ENCODE measurements at regions not wholly inside any gene's neighbourhood (a gene's known extent, or its start where the extent isn't known, plus 50 kb on each side); places are given as distances from the start of the nearest gene placed in this dataset.
"Not testable (repeated sequence)": the region's sequence is repeated elsewhere in the genome, so short reads cannot be mapped to it uniquely, and the experiment has no call there.

DNA sequence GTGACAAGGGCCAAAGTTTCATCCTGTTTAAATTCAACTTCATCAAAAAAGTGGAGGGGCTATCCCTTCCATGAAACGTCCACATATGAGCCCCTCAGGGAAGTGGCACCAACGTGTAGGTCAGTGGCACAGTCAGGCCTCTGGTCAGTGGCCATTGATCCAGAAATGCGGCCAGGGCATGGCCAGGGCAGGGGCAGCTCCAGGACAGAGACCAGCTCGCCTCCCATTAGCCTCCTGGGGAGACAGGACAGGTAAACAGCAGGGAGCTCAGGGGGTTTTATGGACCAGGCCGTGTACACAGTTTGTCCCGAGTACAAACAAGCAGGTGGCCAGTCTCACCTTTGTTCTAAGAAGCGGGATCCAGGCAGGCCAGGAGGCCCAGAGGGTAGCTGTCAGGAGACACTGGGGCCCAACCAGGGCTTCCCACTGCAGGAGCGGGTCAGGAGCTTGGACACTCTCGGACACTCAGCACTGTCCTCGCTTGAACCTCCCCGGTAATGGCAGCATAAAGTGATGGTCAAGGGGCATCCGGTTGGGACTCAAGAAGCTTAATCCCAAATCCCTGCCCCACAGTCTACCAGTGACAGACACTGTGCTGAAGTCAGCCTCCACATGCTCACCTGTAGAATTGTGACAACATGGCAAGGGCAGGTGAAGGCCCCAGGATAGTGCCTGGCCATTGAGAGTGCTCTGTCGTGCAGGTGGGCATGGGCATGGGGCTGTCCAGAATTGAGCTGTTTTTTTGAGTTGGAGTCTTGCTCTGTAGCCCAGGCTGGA, 144.1 kb upstream of the ERRFI1 start:
- DNase-seq (ENCODE audit: low spot score): no peak
- no peak for FAIRE-seq

- FAIRE-seq: peak; percentile 91
- peak; percentile 91 for DNase-seq (ENCODE audit: low spot score)
These were observed 143.4 kb upstream of the ERRFI1 start for GRCh38 chr1:8169364-8170058.

DNA sequence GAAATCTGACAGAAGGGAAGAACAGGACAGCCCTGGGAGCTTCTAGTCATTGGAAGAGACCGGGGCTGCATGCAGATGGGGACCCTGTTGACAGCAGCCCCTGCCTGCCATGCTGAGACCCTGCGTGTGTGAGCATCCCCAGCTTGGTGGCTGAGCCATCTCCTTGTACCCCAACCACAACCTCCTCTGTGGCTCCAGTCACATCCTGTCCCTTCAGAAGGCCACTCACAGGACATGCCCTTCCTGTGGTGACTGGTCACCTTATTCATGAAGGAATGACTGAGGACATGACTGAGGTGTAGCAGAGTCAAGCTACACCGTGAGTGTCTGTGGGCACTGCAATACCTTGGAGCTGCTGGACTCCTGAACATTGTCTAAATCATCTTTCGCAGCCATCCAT, 141.8 kb upstream of the ERRFI1 start:
- FAIRE-seq (no peak), DNase-seq (ENCODE audit: low spot score) (peak; percentile 70)

GRCh38 chr1:8166406-8166805, 140.3 kb upstream of the ERRFI1 start:
- FAIRE-seq: no peak
- DNase-seq (ENCODE audit: low spot score): no peak

GRCh38 chr1:8165595-8166360, 139.7 kb upstream of the ERRFI1 start:
- no peak for FAIRE-seq
- no peak for DNase-seq (ENCODE audit: low spot score)

GRCh38 chr1:8164670-8165069, 138.6 kb upstream of the ERRFI1 start:
- no peak for FAIRE-seq
- no peak for DNase-seq (ENCODE audit: low spot score)

DNA sequence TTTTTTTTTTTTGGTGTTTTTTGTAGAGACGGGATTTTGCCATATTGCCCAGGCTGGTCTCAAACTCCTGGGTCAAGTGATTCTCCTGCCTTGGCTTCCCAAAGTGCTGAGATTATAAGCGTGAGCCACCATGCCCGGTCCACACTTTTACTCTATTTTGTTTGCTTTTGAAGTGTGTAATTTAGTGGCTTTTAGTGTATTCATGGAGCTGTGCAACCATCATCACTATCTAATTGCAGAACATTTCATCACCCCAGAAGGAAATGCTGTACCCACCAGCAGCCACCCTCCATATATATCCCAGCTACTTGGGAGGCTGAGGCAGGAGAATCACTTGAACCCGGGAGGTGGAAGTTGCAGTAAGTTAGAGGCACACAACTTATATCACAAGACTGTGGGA, 136.9 kb upstream of the ERRFI1 start:
- no peak for DNase-seq (ENCODE audit: low spot score)
- FAIRE-seq: no peak

- FAIRE-seq: no peak
These were observed 136.1 kb upstream of the ERRFI1 start for GRCh38 chr1:8162168-8162567.

DNA sequence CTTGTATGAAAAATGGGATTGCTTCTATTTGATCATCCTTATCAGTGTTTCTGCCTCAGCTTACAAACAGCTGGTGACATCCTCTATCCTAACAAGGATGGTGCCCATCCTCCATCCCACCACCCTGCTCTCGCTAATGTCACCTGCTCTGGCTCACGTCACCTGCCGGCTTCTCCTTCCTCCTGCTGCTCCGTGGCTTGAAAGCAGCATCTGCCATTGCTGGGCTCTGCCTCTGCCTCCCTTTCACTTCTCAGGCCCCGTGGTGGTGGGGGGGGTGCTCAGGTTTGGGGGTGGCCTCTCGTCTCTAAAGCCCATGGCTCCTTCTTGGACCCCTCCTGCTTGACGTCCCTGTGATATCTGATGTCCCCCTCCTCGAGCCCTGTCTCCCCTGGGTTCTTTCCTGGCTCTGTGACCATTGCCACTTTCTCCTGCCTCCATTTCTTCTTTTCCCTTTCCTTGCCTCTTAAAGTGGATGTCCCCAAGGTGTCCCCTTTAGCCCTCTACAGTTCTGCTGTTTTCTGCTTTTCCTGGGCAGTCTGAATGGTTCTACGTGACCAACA, 135.5 kb upstream of the ERRFI1 start:
- no peak for DNase-seq (ENCODE audit: low spot score)
- no peak for FAIRE-seq

More at GRCh38 chr1:8162168-8162567, 136.1 kb upstream of the ERRFI1 start:
- no peak for DNase-seq (ENCODE audit: low spot score)

DNA sequence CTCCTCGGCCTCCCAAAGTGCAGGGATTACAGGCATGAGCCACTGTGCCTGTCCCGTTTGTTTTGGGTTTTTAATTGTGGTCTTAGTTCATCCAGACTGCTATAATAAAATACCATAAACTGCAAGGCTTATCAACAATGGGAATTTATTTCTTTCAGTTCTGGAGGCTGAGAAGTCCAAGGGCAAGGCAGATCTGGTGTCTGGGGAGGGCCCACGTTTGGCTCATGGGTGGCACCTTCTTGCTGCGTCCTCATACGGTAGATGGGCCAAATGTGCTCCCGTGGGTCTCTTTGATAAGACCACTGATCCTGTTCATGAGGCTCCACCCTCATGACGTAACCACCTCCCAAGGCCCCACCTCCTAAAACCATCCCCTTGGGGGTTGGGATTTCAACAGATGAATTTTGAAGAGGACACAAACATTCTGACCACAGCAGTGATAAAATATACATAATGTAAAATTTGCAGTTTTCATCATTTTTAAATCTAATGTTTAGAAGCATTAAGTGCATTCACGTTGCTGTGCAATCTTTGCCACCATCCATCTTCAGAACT, 133.4 kb upstream of the ERRFI1 start:
- FAIRE-seq: no peak

GRCh38 chr1:8158995-8159394, 132.9 kb upstream of the ERRFI1 start:
- FAIRE-seq (no peak), DNase-seq (ENCODE audit: low spot score) (no peak)

More for the DNA sequence above, 133.4 kb upstream of the ERRFI1 start:
- DNase-seq (ENCODE audit: low spot score): no peak

DNA sequence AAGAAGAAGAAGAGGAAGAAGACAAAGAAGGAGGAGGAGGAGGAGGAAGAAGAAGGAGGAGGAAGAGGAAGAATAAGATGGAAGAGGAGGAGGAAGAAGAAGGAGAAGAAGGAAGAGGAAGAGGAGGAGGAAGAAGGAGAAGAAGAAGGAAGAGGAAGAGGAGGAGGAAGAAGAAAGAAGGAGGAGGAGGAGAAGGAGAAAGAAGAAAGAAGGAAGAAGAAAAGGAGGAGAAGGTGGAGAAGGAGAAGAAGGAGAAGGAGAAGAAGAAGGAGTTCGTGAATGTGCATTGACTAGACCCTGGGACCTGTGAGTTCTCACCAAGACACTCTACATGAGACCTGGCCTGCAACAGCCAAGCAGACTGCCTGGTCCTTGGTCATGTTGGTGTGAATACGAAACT, 131.7 kb upstream of the ERRFI1 start:
- DNase-seq (ENCODE audit: low spot score): no peak
- no peak for FAIRE-seq

- FAIRE-seq (peak; percentile 60), DNase-seq (ENCODE audit: low spot score) (peak; percentile 49)
These were observed 129.5 kb upstream of the ERRFI1 start for GRCh38 chr1:8155528-8156186.

DNA sequence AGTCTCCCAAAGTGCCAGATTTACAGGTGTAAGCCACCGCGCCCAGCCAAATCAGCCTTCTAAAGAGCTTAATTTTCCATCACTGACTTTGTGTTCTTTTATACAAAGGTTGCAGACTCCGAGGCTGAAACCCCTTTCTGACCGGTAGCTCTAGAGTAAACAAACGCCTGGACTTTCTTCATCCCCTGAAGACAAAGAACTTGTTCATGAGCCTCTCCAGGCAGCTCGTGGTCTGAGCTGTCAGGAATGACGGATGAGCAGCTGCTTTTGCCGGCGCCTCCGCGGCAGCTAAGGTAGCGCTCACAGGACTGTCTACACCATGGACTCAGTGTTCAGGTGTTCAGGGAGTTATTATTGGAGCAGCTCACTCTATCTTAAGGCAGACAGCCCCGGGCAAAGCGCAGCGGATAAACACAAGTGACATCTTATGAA, 128.5 kb upstream of the ERRFI1 start:
- DNase-seq (ENCODE audit: low spot score): peak; percentile 69
- peak; percentile 75 for FAIRE-seq

- FAIRE-seq: no peak
- no peak for DNase-seq (ENCODE audit: low spot score)
These were observed 127.9 kb upstream of the ERRFI1 start for GRCh38 chr1:8153961-8154360.

DNA sequence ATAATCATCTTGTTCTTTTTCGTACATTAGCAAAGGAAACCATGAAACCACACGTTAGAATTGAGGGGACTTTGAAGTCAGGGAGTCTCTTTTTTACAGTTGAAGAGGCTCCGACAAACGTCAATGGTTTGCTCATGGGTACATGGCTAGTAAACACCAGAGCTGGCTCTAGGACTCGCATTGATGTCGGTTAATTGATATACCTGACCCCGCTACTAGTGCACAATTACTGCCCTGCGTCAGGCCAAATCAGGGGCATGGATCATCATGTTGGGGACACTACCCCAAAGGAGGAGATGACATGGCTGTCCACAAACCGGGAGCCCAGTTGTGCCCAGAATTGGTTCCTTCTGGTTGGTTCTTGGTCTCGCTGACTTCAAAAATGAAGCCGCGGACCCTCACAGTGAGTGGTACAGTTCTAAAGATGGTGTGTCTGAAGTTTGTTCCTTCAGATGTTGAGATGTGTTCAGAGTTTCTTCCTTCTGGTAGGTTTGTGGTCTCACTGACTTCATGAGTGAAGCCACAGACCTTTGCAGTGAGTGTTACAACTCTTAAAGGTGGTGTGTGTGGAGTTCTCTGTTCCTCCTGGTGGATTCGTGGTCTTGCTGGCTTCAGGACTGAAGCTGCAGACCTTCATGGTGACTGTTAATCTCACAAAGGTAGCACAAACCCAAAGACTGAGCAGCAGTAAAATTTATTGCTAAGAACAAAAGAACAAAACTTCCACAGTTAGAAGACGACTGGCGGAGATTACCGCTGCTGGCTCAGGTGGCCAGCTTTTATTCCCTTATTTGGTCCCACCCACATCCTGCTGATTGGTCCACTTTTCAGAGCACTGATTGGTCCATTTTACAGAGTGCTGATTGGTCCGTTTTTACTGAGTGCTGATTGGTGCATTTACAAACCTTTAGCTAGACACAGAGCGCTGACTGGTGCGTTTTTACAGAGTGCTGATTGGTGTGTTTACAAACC, 126.9 kb upstream of the ERRFI1 start:
- DNase-seq (ENCODE audit: low spot score) (no peak), FAIRE-seq (no peak)

DNA sequence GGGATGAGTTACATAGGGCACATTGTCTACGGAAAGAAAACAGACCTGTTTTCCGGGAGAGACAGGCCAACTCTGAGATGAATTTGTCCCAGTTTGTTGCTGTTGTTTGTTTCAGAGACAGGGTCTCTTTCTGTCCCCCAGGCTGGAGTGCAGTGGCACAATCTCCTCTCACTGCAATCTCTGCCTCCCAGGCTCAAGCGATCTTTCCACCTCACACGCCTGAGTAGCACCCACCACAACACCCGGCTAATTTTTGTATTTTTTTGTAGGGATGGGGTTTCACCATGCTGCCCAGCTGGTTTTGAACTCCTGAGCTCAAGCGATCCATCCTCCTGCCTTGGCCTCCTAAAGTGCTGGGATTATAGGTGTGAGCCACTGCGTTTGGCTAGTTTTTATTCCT, 125.5 kb upstream of the ERRFI1 start:
- DNase-seq (ENCODE audit: low spot score): no peak
- no peak for FAIRE-seq

DNA sequence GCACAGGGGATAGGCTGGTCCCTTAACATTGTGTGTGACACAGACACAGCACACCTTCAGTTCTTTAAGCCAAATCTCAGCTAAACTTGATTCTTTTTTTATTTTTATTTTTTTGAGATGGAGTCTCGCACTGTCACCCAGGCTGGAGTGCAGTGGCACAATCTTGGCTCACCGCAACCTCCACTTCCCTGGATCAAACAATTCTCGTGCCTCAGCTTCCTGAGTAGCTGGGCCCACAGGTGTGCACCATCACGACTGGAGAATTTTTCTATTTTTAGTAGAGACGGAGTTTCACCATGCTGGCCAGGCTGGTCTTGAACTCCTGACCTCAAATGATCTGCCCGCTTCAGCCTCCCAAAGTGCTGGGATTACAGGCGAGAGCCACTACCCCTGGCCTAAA, 123.6 kb upstream of the ERRFI1 start:
- DNase-seq (ENCODE audit: low spot score); FAIRE-seq: not testable (repeated sequence)

DNA sequence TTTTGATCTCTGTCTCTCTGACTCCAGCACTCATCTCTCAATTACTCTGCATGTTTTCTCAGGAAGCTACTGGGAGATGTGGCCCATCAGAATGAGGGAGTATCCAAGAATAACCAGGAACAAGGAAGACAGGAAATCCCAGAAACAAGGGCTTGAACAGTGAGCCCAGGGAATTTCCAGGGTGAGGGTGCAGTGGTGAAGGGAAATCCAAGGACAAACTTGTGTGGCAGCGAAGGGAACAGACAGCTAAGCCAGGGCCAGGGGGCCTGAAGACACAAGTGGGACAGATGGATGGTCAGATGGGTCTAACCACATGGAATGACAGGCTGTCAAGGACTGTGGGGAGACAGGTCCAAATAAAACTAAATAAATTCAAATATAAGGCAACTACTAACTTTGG, 121.8 kb upstream of the ERRFI1 start:
- no peak for FAIRE-seq
- DNase-seq (ENCODE audit: low spot score): peak; percentile 48
